ENCODE measurements at regions not wholly inside any gene's neighbourhood (a gene's known extent, or its start where the extent isn't known, plus 50 kb on each side); places are given as distances from the start of the nearest gene placed in this dataset.

DNA sequence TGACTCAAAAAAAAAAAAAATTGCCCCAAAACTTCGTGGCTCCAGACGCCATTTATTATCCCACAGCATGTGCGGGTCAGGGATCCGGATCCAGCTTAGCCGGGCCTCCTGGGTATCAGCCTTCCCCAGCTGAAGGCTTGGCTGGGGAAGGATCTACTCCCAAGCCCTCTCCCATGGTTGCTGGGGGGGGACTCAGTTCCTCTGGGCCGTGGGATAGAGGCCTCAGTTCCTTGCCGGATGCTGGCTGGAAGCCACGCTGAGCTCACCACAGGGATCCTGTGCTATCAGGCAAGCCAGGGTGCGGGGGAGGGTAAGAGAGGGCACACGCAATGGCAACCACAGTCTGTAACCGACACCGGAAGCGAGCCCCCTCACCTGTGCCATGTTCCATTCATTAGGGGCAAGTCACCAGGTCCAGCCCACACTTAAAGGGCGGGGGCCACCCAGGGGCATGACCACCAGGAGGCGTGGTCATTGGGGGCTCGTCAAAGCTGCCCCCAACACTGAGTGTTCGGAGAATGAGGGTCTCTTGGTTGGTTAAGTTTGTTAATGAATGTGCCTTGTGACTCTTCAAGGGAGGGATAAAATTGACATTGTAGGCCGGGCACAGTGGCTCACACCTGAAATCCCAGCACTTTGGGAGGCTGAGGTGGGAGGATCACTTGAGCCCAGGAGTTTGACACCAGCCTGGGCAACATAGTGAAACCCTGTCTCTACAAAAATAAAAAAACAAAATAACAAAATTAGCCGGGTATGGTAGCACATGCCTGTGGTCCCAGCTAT, 210.0 kb upstream of the GSE1 start:
- TF ChIP-seq POLR2A (IDR thresholded peaks at IDR 0.05) (no peak), CTCF (IDR thresholded peaks at IDR 0.05) (no peak)
- H3K4me1 ChIP-seq, result no peaks in the 10 kb centered on the region
- intact Hi-C loops (cut with DNase I), result no loop called here
- no peaks in the 10 kb centered on the region for H3K27me3 ChIP-seq
- no peak for DNase-seq
- no peaks in the 10 kb centered on the region for H3K9me3 ChIP-seq
- no peak overlapping the region for H3K27ac ChIP-seq
- no peaks in the 10 kb centered on the region for H3K36me3 ChIP-seq
- no peak overlapping the region for H3K4me3 ChIP-seq (replicated peaks in 1 of 3)
- 62 to 76% methylated on average over 18 to 19 of the region's 19 CpGs for WGBS, 2 donors

- no peak for DNase-seq
- no peaks in the 10 kb centered on the region for H3K27me3 ChIP-seq
- no peaks in the 10 kb centered on the region for H3K9me3 ChIP-seq
- WGBS, 2 donors, result 88 to 95% methylated on average over 5 to 6 of the region's 6 CpGs
- no peaks in the 10 kb centered on the region for H3K4me1 ChIP-seq
- no peak overlapping the region for H3K27ac ChIP-seq
- no peak overlapping the region for H3K4me3 ChIP-seq (replicated peaks in 1 of 3)
- H3K36me3 ChIP-seq, result no peaks in the 10 kb centered on the region
- intact Hi-C loops (cut with DNase I), result no loop called here
- TF ChIP-seq CTCF (IDR thresholded peaks at IDR 0.05) (no peak), POLR2A (IDR thresholded peaks at IDR 0.05) (no peak)
These were observed 209.4 kb upstream of the GSE1 start for GRCh38 chr16:85403693-85404092.

DNA sequence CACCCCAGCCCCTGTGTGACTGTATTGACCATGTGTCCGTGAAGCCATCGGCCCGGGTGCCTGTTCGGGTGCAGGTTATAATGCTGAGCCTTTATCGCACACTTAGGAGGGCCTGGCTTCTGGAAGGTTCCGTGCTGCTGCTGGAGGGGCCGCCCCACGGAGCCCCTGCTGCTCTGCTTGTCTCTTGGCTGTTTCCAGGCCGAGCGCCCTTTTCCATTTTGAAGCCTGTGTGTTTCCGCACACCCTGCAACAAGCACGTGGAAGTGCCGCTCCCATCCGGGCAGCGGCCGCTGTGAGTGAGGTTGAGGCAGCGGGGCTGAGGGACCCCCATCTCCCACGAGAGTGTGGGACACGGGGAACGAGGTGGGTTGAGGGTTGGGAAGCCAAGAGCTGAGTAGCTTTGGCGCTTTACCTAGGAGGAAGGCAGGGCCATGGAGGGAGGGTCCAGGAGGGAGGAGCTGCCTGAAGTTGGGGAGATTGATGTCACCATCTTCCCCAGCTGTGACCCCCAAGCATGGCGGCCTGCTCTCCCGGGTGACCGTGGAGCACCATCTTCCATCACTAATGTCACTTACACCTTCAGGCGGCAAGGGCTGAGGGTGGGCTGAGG, 200.1 kb upstream of the GSE1 start:
- no peak overlapping the region for H3K4me3 ChIP-seq (replicated peaks in 1 of 3)
- no peak for DNase-seq
- no peak overlapping the region for H3K27ac ChIP-seq
- H3K4me1 ChIP-seq, result no peaks in the 10 kb centered on the region
- intact Hi-C loops (cut with DNase I), result no loop called here
- 94 to 96% methylated on average over 18 to 25 of the region's 25 CpGs for WGBS, 2 donors
- TF ChIP-seq POLR2A (IDR thresholded peaks at IDR 0.05) (no peak), CTCF (IDR thresholded peaks at IDR 0.05) (no peak)
- H3K9me3 ChIP-seq, result no peaks in the 10 kb centered on the region
- H3K36me3 ChIP-seq, result no peaks in the 10 kb centered on the region
- no peaks in the 10 kb centered on the region for H3K27me3 ChIP-seq

DNA sequence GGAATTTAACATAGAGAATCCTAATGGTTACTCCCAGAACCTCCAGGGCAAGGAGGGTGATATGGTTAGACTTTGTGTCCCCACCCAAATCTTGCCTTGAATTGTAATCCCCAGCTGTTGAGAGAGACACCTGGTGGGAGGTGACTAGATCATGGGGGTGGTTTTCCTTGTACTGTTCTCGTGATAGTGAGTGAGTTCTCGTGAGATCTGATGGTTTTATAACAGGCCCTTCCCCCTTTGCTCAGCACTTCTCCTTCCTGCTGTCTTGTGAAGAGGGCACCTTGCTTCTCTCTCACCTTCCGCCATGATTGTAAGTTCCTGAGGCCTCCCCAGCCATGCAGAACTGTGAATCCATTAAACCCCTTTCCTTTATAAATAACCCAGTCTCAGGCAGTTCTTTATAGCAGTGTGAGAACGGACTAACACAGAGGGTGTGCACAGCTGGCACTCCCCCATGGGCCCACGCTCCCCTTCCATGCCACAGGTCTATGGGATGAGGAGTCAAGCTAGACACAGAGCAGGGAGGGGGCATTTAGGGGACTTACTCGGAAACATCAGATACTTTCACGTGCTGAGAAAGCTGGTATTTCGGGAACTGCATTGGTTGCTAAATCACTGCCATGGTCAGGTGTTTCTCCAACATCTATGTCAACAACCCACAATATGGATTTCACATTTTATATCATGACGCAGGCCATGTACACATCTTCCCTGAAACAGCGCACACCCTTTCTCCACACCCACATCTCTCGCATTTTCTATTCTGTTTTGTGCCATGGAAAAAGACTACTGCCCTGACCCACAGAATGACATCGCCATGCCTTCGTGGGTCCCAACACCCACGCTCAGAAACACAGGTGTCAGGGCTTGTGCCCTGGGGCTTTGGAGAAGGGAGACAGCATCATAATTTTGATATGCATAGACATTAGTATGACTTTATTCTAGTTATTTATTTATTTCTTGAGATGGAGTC, 199.1 kb upstream of the GSE1 start:
- no peaks in the 10 kb centered on the region for H3K36me3 ChIP-seq
- H3K4me1 ChIP-seq, result peaks cover 0 to 7% of the 10 kb centered on the region in 2 donors
- 95 to 98% methylated on average over 14 of the region's 14 CpGs for WGBS, 2 donors
- no peak for DNase-seq
- H3K27ac ChIP-seq, result no peak overlapping the region
- H3K27me3 ChIP-seq, result no peaks in the 10 kb centered on the region
- H3K9me3 ChIP-seq, result no peaks in the 10 kb centered on the region
- TF ChIP-seq POLR2A (IDR thresholded peaks at IDR 0.05), result no peak
- no peak for TF ChIP-seq CTCF (IDR thresholded peaks at IDR 0.05)
- no peak overlapping the region for H3K4me3 ChIP-seq (replicated peaks in 1 of 3)
- intact Hi-C loops (cut with DNase I), result no loop called here

Measured in thyroid gland (tissue), 4 donors.